ENCODE measurements at regions not wholly inside any gene's neighbourhood (a gene's known extent, or its start where the extent isn't known, plus 50 kb on each side); places are given as distances from the start of the nearest gene placed in this dataset.

DNA sequence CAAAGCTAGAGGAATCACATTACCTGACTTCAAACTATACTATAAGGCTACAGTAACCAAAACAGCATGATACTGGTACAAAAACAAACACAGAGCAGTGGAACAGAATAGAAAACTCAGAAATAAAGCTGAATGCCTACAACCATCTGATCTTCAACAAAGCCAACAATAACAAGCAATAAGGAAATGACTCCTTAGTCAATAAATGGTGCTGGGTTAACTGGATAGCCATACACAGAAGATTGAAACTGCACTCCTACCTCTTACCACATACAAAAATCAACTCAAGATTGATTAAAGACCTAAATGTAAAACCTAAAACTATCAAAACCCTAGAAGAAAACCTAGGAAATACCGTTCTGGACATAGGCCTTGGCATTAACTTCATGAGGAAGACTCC, 182.6 kb upstream of the CNOT2 start:
- DNase-seq (ENCODE audit: low spot score) = no peak
- TF ChIP-seq, protein P1, sequence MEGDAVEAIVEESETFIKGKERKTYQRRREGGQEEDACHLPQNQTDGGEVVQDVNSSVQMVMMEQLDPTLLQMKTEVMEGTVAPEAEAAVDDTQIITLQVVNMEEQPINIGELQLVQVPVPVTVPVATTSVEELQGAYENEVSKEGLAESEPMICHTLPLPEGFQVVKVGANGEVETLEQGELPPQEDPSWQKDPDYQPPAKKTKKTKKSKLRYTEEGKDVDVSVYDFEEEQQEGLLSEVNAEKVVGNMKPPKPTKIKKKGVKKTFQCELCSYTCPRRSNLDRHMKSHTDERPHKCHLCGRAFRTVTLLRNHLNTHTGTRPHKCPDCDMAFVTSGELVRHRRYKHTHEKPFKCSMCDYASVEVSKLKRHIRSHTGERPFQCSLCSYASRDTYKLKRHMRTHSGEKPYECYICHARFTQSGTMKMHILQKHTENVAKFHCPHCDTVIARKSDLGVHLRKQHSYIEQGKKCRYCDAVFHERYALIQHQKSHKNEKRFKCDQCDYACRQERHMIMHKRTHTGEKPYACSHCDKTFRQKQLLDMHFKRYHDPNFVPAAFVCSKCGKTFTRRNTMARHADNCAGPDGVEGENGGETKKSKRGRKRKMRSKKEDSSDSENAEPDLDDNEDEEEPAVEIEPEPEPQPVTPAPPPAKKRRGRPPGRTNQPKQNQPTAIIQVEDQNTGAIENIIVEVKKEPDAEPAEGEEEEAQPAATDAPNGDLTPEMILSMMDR (IDR thresholded peaks at IDR 0.05; ENCODE audit: extremely low read depth, insufficient read depth, missing control alignments) = no peak
- in situ Hi-C loops (cut with MboI; ENCODE audit: low pct_unique_long_range_greater_than_20kb, low sequenced_read_pairs, unreplicated experiment) = no loop called here

DNA sequence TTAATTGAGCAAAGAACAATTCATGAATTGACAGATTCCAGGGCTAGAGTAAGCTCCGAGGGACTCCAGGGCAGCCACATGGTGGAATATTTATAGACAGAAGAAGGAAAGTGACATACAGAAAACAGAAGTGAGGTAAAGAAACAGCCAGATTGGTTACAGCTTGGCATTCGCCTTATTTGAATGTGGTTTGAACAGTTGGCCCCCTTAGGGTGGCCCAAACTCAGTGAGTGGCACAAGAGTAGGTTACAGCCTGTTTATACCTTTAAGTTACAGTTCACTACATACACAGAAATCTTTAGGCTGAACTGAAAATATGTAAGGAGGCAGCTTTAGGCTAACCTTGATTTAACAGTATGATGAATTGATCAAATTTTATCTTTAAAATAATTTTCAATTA, 174.5 kb upstream of the CNOT2 start:
- TF ChIP-seq, protein P1 (IDR thresholded peaks at IDR 0.05; ENCODE audit: extremely low read depth, insufficient read depth, missing control alignments) = no peak
- in situ Hi-C loops (cut with MboI; ENCODE audit: low pct_unique_long_range_greater_than_20kb, low sequenced_read_pairs, unreplicated experiment) = no loop called here
- DNase-seq (ENCODE audit: low spot score) = no peak

DNA sequence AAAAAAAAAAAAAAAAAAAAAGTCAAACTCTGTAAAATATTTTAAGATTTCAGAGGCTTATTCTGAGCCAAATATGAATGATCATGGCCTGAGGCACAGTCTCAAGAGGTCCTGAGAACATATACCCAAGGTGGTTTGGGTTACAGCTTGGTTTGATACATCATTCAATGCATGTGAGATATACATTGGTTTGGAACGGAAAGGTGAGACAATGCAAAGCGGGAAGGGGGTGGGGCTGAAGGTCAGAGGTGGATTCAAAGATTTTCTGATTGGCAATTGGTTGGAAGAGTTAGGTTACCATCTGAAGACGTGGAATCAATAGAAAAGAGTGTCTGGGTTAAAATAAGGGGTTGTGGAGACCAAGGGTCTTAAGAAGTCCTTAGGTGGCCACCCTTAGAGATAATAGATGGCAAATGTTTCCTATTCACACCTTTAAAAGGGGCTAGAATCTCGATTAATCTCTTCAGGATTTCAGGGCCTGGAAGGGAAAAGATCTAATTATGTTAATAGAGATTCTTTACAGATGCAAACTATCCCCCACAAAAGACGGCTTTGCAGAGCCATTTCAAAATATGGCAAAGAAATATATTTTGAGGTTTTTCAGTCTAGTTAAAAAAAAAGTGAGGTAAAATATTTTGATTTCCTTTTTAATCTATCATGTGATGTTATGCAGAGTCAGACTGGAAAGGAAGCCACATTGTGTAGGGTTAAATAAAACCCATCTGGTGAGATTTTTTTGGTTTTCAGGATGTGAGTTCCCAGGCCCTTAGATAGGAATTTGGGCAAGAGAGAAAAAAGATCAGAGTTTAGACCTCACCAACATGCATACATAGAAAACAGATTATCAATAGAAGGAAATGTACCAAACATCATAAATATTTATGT, 173.8 kb upstream of the CNOT2 start:
- TF ChIP-seq, protein P1 (IDR thresholded peaks at IDR 0.05; ENCODE audit: extremely low read depth, insufficient read depth, missing control alignments) = no peak
- DNase-seq (ENCODE audit: low spot score) = no peak
- in situ Hi-C loops (cut with MboI; ENCODE audit: low pct_unique_long_range_greater_than_20kb, low sequenced_read_pairs, unreplicated experiment) = no loop called here

DNA sequence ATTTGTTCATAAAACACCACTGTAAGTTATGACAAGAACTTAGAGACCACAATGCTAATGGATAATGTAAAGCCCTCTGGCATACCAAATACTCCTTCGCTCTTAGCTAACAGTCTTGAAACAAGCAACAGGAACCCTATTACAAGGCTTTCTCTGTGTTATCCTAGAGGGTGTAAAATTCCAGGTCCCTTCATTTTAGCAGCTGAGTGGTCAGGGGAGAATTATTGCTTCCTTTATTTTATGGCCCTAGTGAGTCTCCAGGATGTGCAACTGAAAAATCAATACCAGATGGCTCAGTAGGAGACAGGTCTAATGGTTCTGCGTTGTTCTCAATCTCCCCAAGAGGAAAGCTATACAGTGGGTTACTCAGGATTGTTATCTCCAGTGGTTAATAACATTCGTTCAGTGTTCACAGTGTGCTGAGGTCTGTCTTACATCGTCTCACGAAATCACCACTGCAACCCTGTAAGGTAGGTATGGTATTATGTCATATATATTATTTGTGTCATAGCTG, 172.7 kb upstream of the CNOT2 start:
- in situ Hi-C loops (cut with MboI; ENCODE audit: low pct_unique_long_range_greater_than_20kb, low sequenced_read_pairs, unreplicated experiment) = no loop called here
- TF ChIP-seq, protein P1 (IDR thresholded peaks at IDR 0.05; ENCODE audit: extremely low read depth, insufficient read depth, missing control alignments) = no peak
- DNase-seq (ENCODE audit: low spot score) = no peak

DNA sequence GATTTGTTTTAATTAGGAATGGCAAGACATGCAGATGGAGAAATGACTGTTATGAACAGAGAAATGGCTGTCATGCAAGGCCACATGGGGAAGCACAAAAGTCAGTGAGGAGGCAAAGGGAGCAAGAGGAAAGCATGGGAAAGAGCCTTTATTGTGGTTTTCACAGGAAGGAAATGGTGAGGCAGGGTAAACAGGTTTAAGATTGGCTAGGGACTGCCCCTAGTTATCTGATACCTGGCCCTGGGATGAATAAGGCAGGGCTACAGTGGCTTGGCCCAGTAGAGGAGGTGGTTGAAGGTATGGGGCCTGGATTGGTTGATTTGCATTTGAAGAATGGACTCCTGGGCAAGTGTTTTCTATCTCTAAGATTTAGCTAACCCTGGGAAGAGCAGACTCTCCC, 168.7 kb upstream of the CNOT2 start:
- TF ChIP-seq, protein P1 (IDR thresholded peaks at IDR 0.05; ENCODE audit: extremely low read depth, insufficient read depth, missing control alignments) = no peak
- DNase-seq (ENCODE audit: low spot score) = no peak
- in situ Hi-C loops (cut with MboI; ENCODE audit: low pct_unique_long_range_greater_than_20kb, low sequenced_read_pairs, unreplicated experiment) = no loop called here

DNA sequence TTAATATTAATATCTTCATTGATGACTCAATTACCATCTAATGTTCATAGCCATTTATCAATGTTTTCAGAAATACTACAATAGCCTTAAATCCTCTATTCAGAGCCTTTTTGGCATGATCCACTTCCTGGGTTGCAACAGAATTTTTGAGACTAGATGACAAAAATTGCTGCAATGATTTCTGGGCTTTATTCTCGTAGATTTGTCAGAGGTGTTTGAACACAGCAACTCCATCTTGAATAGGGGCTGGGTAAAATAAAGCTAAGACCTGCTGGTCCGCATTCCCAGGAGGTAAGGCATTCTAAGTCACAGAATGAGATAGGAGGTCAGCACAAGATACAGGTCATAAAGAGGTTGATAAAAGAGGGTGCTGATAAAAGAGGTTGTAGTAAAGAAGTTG, 165.8 kb upstream of the CNOT2 start:
- no peak for DNase-seq (ENCODE audit: low spot score)
- TF ChIP-seq, protein P1 (IDR thresholded peaks at IDR 0.05; ENCODE audit: extremely low read depth, insufficient read depth, missing control alignments) = no peak
- in situ Hi-C loops (cut with MboI; ENCODE audit: low pct_unique_long_range_greater_than_20kb, low sequenced_read_pairs, unreplicated experiment) = no loop called here

Measured in GM13977 (cell line).